ENCODE measurements at regions not wholly inside any gene's neighbourhood (a gene's known extent, or its start where the extent isn't known, plus 50 kb on each side); places are given as distances from the start of the nearest gene placed in this dataset.

DNA sequence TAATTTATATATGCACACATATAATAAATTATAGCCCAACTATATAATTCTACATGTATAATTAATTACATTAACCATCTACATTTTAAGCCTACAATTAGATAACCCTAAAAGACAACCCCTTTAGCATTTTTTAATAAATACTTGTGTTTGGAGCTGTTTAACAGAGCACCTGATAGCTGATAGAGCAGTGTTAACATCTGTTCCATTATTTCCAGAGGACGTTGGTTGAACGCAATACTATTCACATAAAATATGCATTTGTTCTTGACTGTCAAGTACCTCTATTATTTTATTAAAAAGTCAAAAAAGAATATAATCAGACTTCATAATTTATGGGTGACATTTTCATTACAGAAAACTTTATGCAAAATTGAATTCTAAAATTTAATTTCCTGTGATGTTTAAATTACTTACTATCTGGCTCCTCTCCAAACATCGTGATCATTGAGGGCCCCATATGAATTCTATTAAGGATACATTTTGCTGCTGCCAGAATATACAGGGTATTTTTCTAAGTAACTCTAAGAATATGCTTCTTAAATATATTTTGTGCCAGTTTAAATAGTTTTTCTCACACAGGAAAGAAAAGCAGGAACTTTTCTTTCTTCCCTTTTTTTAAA lies 234.3 kb downstream of the SHOX2 start:
- TF ChIP-seq TOX (CRISPR knock-in tag; IDR thresholded peaks at IDR 0.05; ENCODE audit: borderline replicate concordance) (no peak), TCF4 (CRISPR knock-in tag; IDR thresholded peaks at IDR 0.05; ENCODE audit: borderline replicate concordance) (peak; percentile 45)
- TF ChIP-seq, protein P1, sequence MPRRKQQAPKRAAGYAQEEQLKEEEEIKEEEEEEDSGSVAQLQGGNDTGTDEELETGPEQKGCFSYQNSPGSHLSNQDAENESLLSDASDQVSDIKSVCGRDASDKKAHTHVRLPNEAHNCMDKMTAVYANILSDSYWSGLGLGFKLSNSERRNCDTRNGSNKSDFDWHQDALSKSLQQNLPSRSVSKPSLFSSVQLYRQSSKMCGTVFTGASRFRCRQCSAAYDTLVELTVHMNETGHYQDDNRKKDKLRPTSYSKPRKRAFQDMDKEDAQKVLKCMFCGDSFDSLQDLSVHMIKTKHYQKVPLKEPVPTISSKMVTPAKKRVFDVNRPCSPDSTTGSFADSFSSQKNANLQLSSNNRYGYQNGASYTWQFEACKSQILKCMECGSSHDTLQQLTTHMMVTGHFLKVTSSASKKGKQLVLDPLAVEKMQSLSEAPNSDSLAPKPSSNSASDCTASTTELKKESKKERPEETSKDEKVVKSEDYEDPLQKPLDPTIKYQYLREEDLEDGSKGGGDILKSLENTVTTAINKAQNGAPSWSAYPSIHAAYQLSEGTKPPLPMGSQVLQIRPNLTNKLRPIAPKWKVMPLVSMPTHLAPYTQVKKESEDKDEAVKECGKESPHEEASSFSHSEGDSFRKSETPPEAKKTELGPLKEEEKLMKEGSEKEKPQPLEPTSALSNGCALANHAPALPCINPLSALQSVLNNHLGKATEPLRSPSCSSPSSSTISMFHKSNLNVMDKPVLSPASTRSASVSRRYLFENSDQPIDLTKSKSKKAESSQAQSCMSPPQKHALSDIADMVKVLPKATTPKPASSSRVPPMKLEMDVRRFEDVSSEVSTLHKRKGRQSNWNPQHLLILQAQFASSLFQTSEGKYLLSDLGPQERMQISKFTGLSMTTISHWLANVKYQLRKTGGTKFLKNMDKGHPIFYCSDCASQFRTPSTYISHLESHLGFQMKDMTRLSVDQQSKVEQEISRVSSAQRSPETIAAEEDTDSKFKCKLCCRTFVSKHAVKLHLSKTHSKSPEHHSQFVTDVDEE (CRISPR knock-in tag; IDR thresholded peaks at IDR 0.05) = no peak
- ATAC-seq = peak; percentile 58

DNA sequence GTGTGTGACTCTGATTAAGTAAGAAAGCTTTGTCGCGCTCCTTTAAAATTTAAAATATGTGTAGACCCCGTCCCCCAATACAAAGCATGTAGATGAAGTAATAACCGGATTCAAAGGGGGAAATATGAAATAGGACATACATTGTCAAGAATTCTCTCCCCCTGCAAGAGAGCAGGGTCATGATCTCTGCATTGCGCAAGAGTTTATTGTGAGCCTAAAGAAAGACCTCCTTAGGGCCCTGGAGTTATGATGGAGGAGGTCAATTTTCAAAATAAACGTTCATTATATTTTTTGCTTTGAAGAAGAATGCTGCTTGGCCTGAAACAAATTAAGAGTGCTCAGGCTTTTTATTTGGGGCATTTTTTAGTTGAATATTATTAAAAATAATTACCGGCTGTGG lies 235.0 kb downstream of the SHOX2 start:
- ATAC-seq = no peak
- TF ChIP-seq ZNF70 (CRISPR knock-in tag; IDR thresholded peaks at IDR 0.05) (no peak), TOX (CRISPR knock-in tag; IDR thresholded peaks at IDR 0.05; ENCODE audit: borderline replicate concordance) (no peak), ZNF8 (CRISPR knock-in tag; IDR thresholded peaks at IDR 0.05) (no peak), ZNF565 (CRISPR knock-in tag; conservative IDR thresholded peaks at IDR 0.05; ENCODE audit: low read depth) (no peak), ISL1 (CRISPR knock-in tag; IDR thresholded peaks at IDR 0.05) (no peak), ZFP3 (CRISPR knock-in tag; IDR thresholded peaks at IDR 0.05) (no peak), OSR1 (CRISPR knock-in tag; IDR thresholded peaks at IDR 0.05) (no peak), RARB (CRISPR knock-in tag; IDR thresholded peaks at IDR 0.05) (no peak), BACH2 (CRISPR knock-in tag; IDR thresholded peaks at IDR 0.05; ENCODE audit: borderline replicate concordance) (no peak), ZC3H10 (CRISPR knock-in tag; IDR thresholded peaks at IDR 0.05) (no peak), TCF4 (CRISPR knock-in tag; IDR thresholded peaks at IDR 0.05; ENCODE audit: borderline replicate concordance) (no peak)
- TF ChIP-seq, protein P2, sequence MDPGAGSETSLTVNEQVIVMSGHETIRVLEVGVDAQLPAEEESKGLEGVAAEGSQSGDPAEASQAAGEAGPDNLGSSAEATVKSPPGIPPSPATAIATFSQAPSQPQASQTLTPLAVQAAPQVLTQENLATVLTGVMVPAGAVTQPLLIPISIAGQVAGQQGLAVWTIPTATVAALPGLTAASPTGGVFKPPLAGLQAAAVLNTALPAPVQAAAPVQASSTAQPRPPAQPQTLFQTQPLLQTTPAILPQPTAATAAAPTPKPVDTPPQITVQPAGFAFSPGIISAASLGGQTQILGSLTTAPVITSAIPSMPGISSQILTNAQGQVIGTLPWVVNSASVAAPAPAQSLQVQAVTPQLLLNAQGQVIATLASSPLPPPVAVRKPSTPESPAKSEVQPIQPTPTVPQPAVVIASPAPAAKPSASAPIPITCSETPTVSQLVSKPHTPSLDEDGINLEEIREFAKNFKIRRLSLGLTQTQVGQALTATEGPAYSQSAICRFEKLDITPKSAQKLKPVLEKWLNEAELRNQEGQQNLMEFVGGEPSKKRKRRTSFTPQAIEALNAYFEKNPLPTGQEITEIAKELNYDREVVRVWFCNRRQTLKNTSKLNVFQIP (CRISPR knock-in tag; IDR thresholded peaks at IDR 0.05; ENCODE audit: borderline replicate concordance, low read depth) = no peak

DNA sequence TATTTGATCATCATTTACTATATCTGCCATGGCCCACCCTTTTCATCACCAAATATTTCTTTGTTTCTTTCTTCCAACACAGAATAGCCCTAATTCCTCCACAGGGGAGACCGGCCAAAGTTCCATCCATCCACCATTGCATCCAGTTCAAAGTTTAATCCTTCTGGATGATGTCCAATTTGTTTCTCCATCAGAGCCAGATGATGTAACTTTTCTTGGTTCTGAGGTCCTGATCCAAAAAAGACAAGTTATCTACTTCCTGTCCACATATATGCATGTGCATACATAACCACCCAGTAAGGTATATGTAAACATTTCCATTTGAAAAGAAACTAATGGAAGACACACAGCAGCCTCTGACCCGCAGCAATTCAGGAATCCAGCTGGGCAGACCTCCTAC lies 237.3 kb downstream of the SHOX2 start:
- no peak for TF ChIP-seq ZFP3 (CRISPR knock-in tag; IDR thresholded peaks at IDR 0.05)
- TF ChIP-seq GLIS3 (CRISPR knock-in tag; IDR thresholded peaks at IDR 0.05) = no peak
- no peak for ATAC-seq

DNA sequence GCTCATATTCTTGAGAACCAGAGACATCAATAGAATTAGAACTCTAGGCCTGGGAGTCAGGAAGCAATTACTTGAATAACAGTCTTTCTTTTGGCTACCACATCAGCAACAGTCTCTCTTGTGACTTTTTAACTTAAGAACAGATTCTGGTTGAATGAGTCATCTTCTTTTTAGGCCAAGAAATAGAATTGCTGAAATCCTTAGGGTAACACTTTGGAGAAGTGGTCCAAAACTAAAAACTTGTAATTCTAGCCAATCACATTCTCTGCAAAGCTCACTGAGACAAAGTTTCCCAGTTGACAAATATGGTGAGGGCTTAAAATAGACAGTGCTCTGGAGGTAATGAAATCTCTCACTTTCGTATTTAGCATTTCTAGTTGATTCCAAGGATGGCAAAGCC lies 238.0 kb downstream of the SHOX2 start:
- TF ChIP-seq GLIS3 (CRISPR knock-in tag; IDR thresholded peaks at IDR 0.05) (no peak), OSR1 (CRISPR knock-in tag; IDR thresholded peaks at IDR 0.05) (no peak), PPARA (CRISPR knock-in tag; IDR thresholded peaks at IDR 0.05; ENCODE audit: borderline replicate concordance) (no peak), TOX (CRISPR knock-in tag; IDR thresholded peaks at IDR 0.05; ENCODE audit: borderline replicate concordance) (no peak), ZNF8 (CRISPR knock-in tag; IDR thresholded peaks at IDR 0.05) (no peak), ZFP3 (CRISPR knock-in tag; IDR thresholded peaks at IDR 0.05) (no peak), ARNTL (CRISPR knock-in tag; IDR thresholded peaks at IDR 0.05; ENCODE audit: borderline replicate concordance, low read depth) (no peak), ISL1 (CRISPR knock-in tag; IDR thresholded peaks at IDR 0.05) (no peak), ESRRG (CRISPR knock-in tag; IDR thresholded peaks at IDR 0.05) (no peak), SNAI2 (CRISPR knock-in tag; IDR thresholded peaks at IDR 0.05) (no peak)
- TF ChIP-seq, protein P3, sequence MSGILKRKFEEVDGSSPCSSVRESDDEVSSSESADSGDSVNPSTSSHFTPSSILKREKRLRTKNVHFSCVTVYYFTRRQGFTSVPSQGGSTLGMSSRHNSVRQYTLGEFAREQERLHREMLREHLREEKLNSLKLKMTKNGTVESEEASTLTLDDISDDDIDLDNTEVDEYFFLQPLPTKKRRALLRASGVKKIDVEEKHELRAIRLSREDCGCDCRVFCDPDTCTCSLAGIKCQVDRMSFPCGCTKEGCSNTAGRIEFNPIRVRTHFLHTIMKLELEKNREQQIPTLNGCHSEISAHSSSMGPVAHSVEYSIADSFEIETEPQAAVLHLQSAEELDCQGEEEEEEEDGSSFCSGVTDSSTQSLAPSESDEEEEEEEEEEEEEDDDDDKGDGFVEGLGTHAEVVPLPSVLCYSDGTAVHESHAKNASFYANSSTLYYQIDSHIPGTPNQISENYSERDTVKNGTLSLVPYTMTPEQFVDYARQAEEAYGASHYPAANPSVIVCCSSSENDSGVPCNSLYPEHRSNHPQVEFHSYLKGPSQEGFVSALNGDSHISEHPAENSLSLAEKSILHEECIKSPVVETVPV (CRISPR knock-in tag; IDR thresholded peaks at IDR 0.05) = no peak
- TF ChIP-seq, protein P4, sequence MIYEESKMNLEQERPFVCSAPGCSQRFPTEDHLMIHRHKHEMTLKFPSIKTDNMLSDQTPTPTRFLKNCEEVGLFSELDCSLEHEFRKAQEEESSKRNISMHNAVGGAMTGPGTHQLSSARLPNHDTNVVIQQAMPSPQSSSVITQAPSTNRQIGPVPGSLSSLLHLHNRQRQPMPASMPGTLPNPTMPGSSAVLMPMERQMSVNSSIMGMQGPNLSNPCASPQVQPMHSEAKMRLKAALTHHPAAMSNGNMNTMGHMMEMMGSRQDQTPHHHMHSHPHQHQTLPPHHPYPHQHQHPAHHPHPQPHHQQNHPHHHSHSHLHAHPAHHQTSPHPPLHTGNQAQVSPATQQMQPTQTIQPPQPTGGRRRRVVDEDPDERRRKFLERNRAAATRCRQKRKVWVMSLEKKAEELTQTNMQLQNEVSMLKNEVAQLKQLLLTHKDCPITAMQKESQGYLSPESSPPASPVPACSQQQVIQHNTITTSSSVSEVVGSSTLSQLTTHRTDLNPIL (CRISPR knock-in tag; IDR thresholded peaks at IDR 0.05; ENCODE audit: low read depth) = no peak
- peak; percentile 51 for ATAC-seq
